ENCODE measurements at regions not wholly inside any gene's neighbourhood (a gene's known extent, or its start where the extent isn't known, plus 50 kb on each side); places are given as distances from the start of the nearest gene placed in this dataset.

DNA sequence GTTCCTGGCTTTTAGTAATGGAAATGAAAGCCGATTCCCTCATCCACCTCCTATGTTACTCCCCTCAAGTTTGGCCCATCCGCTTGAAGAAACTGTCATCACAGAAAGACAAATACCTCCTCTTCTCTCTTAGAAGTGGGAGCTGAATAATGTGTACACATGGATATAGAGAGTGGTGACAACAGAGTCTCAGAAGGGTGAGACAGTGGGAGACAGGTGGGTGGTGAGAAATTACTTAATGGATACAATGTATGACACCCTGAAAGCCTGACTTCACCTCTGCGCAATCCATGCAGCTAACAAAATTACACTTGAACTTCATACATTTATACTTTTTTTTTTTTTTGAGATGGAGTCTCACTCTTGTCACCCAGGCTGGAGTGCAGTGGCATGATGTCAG lies 217.5 kb downstream of the SKIDA1 start:
- TF ChIP-seq, protein P1, sequence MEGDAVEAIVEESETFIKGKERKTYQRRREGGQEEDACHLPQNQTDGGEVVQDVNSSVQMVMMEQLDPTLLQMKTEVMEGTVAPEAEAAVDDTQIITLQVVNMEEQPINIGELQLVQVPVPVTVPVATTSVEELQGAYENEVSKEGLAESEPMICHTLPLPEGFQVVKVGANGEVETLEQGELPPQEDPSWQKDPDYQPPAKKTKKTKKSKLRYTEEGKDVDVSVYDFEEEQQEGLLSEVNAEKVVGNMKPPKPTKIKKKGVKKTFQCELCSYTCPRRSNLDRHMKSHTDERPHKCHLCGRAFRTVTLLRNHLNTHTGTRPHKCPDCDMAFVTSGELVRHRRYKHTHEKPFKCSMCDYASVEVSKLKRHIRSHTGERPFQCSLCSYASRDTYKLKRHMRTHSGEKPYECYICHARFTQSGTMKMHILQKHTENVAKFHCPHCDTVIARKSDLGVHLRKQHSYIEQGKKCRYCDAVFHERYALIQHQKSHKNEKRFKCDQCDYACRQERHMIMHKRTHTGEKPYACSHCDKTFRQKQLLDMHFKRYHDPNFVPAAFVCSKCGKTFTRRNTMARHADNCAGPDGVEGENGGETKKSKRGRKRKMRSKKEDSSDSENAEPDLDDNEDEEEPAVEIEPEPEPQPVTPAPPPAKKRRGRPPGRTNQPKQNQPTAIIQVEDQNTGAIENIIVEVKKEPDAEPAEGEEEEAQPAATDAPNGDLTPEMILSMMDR (IDR thresholded peaks at IDR 0.05) = no peak
- TF ChIP-seq POLR2A (IDR thresholded peaks at IDR 0.05) = no peak

All from breast epithelium (tissue), 3 donors.